WTC11 (cell line): ENCODE measurements at regions not wholly inside any gene's neighbourhood (a gene's known extent, or its start where the extent isn't known, plus 50 kb on each side); places are given as distances from the start of the nearest gene placed in this dataset.

Experiments used
- ATF6 ChIP-seq: sonication (generic); formaldehyde crosslinking; IDR thresholded peaks from 2 replicates; pipeline ENCODE4 v1.8.1; 2023; ENCODE audit warnings: mild to moderate bottlenecking, missing genetic modification reagents
- FOXP1 ChIP-seq: sonication (generic); formaldehyde crosslinking; IDR thresholded peaks from 2 replicates; pipeline ENCODE4 v1.8.0; 2022; ENCODE audit warnings: missing genetic modification reagents, mild to moderate bottlenecking, moderate library complexity, borderline replicate concordance
- KAT7 ChIP-seq: sonication (generic); formaldehyde crosslinking; IDR thresholded peaks from 2 replicates; pipeline ENCODE4 v1.8.1; 2023; ENCODE audit warnings: missing genetic modification reagents, mild to moderate bottlenecking, borderline replicate concordance
- NR2C2 ChIP-seq: sonication (generic); formaldehyde crosslinking; IDR thresholded peaks from 2 replicates; pipeline ENCODE4 v1.8.0; 2022; ENCODE audit warnings: mild to moderate bottlenecking, missing genetic modification reagents
- TF ChIP-seq, protein P1 (sequence below): fragments of 200-600 bp; IDR thresholded peaks from 2 replicates; pipeline ENCODE4 v1.8.0; 2022; ENCODE audit warnings: antibody characterized with exemption
- TF ChIP-seq, protein P2 (sequence below): sonication (generic); formaldehyde crosslinking; IDR thresholded peaks from 2 replicates; pipeline ENCODE4 v1.8.0; 2022; ENCODE audit warnings: mild to moderate bottlenecking, missing genetic modification reagents

GRCh38 chr3:112757197-112757596 is 89.5 kb downstream of the CD200R1L start:
- TF ChIP-seq, protein P1, sequence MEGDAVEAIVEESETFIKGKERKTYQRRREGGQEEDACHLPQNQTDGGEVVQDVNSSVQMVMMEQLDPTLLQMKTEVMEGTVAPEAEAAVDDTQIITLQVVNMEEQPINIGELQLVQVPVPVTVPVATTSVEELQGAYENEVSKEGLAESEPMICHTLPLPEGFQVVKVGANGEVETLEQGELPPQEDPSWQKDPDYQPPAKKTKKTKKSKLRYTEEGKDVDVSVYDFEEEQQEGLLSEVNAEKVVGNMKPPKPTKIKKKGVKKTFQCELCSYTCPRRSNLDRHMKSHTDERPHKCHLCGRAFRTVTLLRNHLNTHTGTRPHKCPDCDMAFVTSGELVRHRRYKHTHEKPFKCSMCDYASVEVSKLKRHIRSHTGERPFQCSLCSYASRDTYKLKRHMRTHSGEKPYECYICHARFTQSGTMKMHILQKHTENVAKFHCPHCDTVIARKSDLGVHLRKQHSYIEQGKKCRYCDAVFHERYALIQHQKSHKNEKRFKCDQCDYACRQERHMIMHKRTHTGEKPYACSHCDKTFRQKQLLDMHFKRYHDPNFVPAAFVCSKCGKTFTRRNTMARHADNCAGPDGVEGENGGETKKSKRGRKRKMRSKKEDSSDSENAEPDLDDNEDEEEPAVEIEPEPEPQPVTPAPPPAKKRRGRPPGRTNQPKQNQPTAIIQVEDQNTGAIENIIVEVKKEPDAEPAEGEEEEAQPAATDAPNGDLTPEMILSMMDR: no peak
- TF ChIP-seq FOXP1 (CRISPR knock-in tag) (no peak), NR2C2 (CRISPR knock-in tag) (no peak), ATF6 (CRISPR knock-in tag) (no peak), KAT7 (no peak)
- TF ChIP-seq, protein P2, sequence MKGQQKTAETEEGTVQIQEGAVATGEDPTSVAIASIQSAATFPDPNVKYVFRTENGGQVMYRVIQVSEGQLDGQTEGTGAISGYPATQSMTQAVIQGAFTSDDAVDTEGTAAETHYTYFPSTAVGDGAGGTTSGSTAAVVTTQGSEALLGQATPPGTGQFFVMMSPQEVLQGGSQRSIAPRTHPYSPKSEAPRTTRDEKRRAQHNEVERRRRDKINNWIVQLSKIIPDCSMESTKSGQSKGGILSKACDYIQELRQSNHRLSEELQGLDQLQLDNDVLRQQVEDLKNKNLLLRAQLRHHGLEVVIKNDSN (CRISPR knock-in tag): no peak
